ENCODE measurements at regions not wholly inside any gene's neighbourhood (a gene's known extent, or its start where the extent isn't known, plus 50 kb on each side); places are given as distances from the start of the nearest gene placed in this dataset.

DNA sequence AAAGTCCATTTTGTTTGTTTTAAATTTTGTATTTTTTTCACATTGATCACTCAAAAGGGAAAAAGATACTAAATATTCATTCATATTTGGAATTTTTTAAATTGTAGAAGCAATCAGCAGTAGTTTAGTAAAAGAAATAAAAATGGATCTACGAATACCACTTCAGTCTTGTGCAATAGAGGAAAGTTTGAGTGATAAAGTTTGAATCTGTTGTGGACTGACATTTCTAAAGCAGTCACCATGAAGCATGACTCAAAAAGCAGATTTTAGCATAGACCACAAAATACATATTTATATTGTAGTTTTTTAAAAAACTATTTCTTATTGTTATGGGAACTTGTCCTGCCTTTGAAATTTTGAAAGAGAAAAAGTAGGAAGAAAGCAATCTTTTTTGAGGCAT, 520.5 kb upstream of the ZEB2 start:
- TF ChIP-seq POLR2AphosphoS5 (IDR thresholded peaks at IDR 0.05; ENCODE audit: low read depth, low read length) = no peak
- TF ChIP-seq JUND (IDR thresholded peaks at IDR 0.05) = no peak
- TF ChIP-seq, protein P1, sequence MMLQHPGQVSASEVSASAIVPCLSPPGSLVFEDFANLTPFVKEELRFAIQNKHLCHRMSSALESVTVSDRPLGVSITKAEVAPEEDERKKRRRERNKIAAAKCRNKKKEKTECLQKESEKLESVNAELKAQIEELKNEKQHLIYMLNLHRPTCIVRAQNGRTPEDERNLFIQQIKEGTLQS (IDR thresholded peaks at IDR 0.05) = no peak
- no peak for TF ChIP-seq ELF1 (IDR thresholded peaks at IDR 0.05; ENCODE audit: borderline replicate concordance, low read depth)
- TF ChIP-seq ZFX (IDR thresholded peaks at IDR 0.05) = no peak
- no peak for TF ChIP-seq POLR2A (IDR thresholded peaks at IDR 0.05; ENCODE audit: borderline replicate concordance, extremely low read depth, insufficient read depth, insufficient read length)
- TF ChIP-seq, protein P2, sequence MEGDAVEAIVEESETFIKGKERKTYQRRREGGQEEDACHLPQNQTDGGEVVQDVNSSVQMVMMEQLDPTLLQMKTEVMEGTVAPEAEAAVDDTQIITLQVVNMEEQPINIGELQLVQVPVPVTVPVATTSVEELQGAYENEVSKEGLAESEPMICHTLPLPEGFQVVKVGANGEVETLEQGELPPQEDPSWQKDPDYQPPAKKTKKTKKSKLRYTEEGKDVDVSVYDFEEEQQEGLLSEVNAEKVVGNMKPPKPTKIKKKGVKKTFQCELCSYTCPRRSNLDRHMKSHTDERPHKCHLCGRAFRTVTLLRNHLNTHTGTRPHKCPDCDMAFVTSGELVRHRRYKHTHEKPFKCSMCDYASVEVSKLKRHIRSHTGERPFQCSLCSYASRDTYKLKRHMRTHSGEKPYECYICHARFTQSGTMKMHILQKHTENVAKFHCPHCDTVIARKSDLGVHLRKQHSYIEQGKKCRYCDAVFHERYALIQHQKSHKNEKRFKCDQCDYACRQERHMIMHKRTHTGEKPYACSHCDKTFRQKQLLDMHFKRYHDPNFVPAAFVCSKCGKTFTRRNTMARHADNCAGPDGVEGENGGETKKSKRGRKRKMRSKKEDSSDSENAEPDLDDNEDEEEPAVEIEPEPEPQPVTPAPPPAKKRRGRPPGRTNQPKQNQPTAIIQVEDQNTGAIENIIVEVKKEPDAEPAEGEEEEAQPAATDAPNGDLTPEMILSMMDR (IDR thresholded peaks at IDR 0.05 in 2 of 3, conservative IDR thresholded peaks at IDR 0.05 in 1 of 3; ENCODE audit: borderline replicate concordance in 1 of 3, insufficient read depth in 1 of 3, low read depth in 2 of 3, low read length in 2 of 3) = no peak
- Histone ChIP-seq H3K4me2 (ENCODE audit: low read length) (no peak overlapping the region), H4K20me1 (ENCODE audit: insufficient read depth) (no peaks in the 10 kb centered on the region), H3K9ac (ENCODE audit: low read length) (no peak overlapping the region), H3K27me3 (ENCODE audit: insufficient read depth, low read length) (no peaks in the 10 kb centered on the region), H3K9me2 (ENCODE audit: insufficient read depth) (peaks cover 3% of the 10 kb centered on the region; the same call in 1 of the 2 replicates), H3K4me1 (ENCODE audit: control insufficient read depth in 1 of 2, insufficient read depth in 2 of 2, low read length in 2 of 2) (no peaks in the 10 kb centered on the region), H3K9me3 (ENCODE audit: control insufficient read depth in 1 of 2, insufficient read depth in 1 of 2, low read depth in 1 of 2, low read length in 2 of 2) (no peaks in the 10 kb centered on the region), H3K79me2 (ENCODE audit: insufficient read depth, low read length) (no peaks in the 10 kb centered on the region), H3K27ac (ENCODE audit: low read depth, low read length) (no peak overlapping the region), H3K36me3 (ENCODE audit: control insufficient read depth in 1 of 2, insufficient read depth in 2 of 2, low read length in 2 of 2) (no peaks in the 10 kb centered on the region), H3K4me3 (replicated peaks in 1 of 2; ENCODE audit: low read depth in 1 of 2, low read length in 2 of 2) (no peak overlapping the region), H2AFZ (ENCODE audit: low read depth, low read length, poor library complexity, severe bottlenecking) (no peak overlapping the region)
- intact Hi-C loops (cut with micrococcal nuclease) = no loop called here
- ChIA-PET POLR2A (no interaction called here), CTCF (no interaction called here), RAD21 (ENCODE audit: low non-redundant PET in 1 of 2, low total read pairs in 2 of 2, uncharacterized antibody in 2 of 2, unreplicated experiment in 2 of 2) (no interaction called here)
- DNase-seq (ENCODE audit: low read depth, low spot score) (no peak), ATAC-seq (no peak)
- no TSS peak for BruUV-seq (replicated peaks)

DNA sequence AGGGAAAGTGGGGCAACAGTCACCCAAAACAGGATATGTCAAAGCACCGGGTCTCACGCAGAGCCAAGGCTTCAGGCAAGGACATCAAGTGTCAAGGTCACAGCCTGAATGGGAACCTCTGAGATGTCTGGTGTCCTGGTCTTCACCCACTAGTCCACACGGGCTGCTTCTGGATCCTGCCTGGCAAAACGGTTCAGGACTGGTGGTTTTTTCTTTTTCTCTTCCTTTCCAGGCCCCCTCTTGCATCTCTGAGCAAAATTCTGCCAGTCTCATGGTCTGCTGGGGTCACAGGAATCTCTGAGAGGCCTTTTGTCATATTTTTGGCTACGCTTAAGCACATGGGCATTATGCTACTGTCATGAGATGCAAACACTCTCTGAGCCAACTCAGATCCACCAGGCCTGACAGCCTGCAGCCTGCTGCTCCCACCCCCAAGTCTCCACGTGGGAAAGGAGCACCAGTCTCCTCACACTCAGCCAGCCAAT, 518.2 kb upstream of the ZEB2 start:
- H3K4me2 ChIP-seq (ENCODE audit: low read length) = no peak overlapping the region
- ATAC-seq (no peak), DNase-seq (ENCODE audit: low read depth, low spot score) (no peak)
- H3K4me1 ChIP-seq (ENCODE audit: control insufficient read depth in 1 of 2, insufficient read depth in 2 of 2, low read length in 2 of 2) = no peaks in the 10 kb centered on the region
- H3K4me3 ChIP-seq (replicated peaks in 1 of 2; ENCODE audit: low read depth in 1 of 2, low read length in 2 of 2) = no peak overlapping the region
- BruUV-seq (replicated peaks) = no TSS peak
- H3K27me3 ChIP-seq (ENCODE audit: insufficient read depth, low read length) = no peaks in the 10 kb centered on the region
- CTCF ChIA-PET = no interaction called here
- POLR2A ChIA-PET = no interaction called here
- no peaks in the 10 kb centered on the region for H3K79me2 ChIP-seq (ENCODE audit: insufficient read depth, low read length)
- TF ChIP-seq EZH2phosphoT487 (IDR thresholded peaks at IDR 0.05; ENCODE audit: borderline replicate concordance) = no peak
- TF ChIP-seq, protein P3, sequence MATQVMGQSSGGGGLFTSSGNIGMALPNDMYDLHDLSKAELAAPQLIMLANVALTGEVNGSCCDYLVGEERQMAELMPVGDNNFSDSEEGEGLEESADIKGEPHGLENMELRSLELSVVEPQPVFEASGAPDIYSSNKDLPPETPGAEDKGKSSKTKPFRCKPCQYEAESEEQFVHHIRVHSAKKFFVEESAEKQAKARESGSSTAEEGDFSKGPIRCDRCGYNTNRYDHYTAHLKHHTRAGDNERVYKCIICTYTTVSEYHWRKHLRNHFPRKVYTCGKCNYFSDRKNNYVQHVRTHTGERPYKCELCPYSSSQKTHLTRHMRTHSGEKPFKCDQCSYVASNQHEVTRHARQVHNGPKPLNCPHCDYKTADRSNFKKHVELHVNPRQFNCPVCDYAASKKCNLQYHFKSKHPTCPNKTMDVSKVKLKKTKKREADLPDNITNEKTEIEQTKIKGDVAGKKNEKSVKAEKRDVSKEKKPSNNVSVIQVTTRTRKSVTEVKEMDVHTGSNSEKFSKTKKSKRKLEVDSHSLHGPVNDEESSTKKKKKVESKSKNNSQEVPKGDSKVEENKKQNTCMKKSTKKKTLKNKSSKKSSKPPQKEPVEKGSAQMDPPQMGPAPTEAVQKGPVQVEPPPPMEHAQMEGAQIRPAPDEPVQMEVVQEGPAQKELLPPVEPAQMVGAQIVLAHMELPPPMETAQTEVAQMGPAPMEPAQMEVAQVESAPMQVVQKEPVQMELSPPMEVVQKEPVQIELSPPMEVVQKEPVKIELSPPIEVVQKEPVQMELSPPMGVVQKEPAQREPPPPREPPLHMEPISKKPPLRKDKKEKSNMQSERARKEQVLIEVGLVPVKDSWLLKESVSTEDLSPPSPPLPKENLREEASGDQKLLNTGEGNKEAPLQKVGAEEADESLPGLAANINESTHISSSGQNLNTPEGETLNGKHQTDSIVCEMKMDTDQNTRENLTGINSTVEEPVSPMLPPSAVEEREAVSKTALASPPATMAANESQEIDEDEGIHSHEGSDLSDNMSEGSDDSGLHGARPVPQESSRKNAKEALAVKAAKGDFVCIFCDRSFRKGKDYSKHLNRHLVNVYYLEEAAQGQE (IDR thresholded peaks at IDR 0.05; ENCODE audit: low read depth) = no peak
- no peak for TF ChIP-seq JUND (IDR thresholded peaks at IDR 0.05)
- no peak for TF ChIP-seq FOSL1 (IDR thresholded peaks at IDR 0.05; ENCODE audit: low read depth)
- no peak for TF ChIP-seq CBX3 (IDR thresholded peaks at IDR 0.05; ENCODE audit: low read depth)
- H3K9me3 ChIP-seq (ENCODE audit: control insufficient read depth in 1 of 2, insufficient read depth in 1 of 2, low read depth in 1 of 2, low read length in 2 of 2) = no peaks in the 10 kb centered on the region
- intact Hi-C loops (cut with micrococcal nuclease) = no loop called here
- H3K27ac ChIP-seq (ENCODE audit: low read depth, low read length) = no peak overlapping the region
- RAD21 ChIA-PET (ENCODE audit: low non-redundant PET in 1 of 2, low total read pairs in 2 of 2, uncharacterized antibody in 2 of 2, unreplicated experiment in 2 of 2) = no interaction called here
- H3K9ac ChIP-seq (ENCODE audit: low read length) = no peak overlapping the region
- no peak overlapping the region for H2AFZ ChIP-seq (ENCODE audit: low read depth, low read length, poor library complexity, severe bottlenecking)
- H3K36me3 ChIP-seq (ENCODE audit: control insufficient read depth in 1 of 2, insufficient read depth in 2 of 2, low read length in 2 of 2) = no peaks in the 10 kb centered on the region
- H4K20me1 ChIP-seq (ENCODE audit: insufficient read depth) = no peaks in the 10 kb centered on the region
- peaks cover 3% of the 10 kb centered on the region; the same call in 1 of the 2 replicates for H3K9me2 ChIP-seq (ENCODE audit: insufficient read depth)
